Endodermal cell (in vitro differentiated cells): ENCODE measurements at regions not wholly inside any gene's neighbourhood (a gene's known extent, or its start where the extent isn't known, plus 50 kb on each side); places are given as distances from the start of the nearest gene placed in this dataset.

Source experiments
- DNase-seq: peaks from one replicate; pipeline ENCODE4 v3.0.0-alpha.2; 2017
- H3K27ac ChIP-seq: 2 replicates; pipeline ENCODE4 v1.5.1; 2013; ENCODE audit warnings: mild to moderate bottlenecking, low read depth, low read length, moderate library complexity
- H3K27me3 ChIP-seq: 2 replicates; pipeline ENCODE4 v1.6.1; 2013; ENCODE audit warnings: mild to moderate bottlenecking, low read length, moderate library complexity; ENCODE audit not compliant: insufficient read depth, control insufficient read depth, poor library complexity, severe bottlenecking
- H3K36me3 ChIP-seq: 2 replicates; pipeline ENCODE4 v1.7.0; 2013; ENCODE audit warnings: mild to moderate bottlenecking, low read length, moderate library complexity; ENCODE audit not compliant: control insufficient read depth, insufficient read depth
- H3K4me1 ChIP-seq: one replicate; pipeline ENCODE4 v1.7.0; 2013; ENCODE audit warnings: low read length; ENCODE audit not compliant: control insufficient read depth, insufficient read depth
- H3K4me3 ChIP-seq: 2 replicates; pipeline ENCODE4 v1.5.1; 2013; ENCODE audit warnings: mild to moderate bottlenecking, low read length, moderate library complexity
- H3K9ac ChIP-seq: 2 replicates; pipeline ENCODE4 v1.6.1; 2013; ENCODE audit warnings: mild to moderate bottlenecking, low read length, moderate library complexity; ENCODE audit not compliant: poor library complexity, severe bottlenecking; ENCODE audit errors: extremely low read depth
- H3K9me3 ChIP-seq: 2 replicates; pipeline ENCODE4 v1.6.1; 2013; ENCODE audit warnings: mild to moderate bottlenecking, low read length, moderate library complexity; ENCODE audit not compliant: control insufficient read depth
- H3K27ac Mint-ChIP-seq: 2 replicates; pipeline ENCODE4 v1.8.0; 2020; ENCODE audit warnings: mixed read lengths
- H3K27me3 Mint-ChIP-seq: 2 replicates; pipeline ENCODE4 v1.8.0; 2021; ENCODE audit warnings: mild to moderate bottlenecking, mixed read lengths; ENCODE audit not compliant: insufficient read depth
- H3K36me3 Mint-ChIP-seq: 2 replicates; pipeline ENCODE4 v1.8.0; 2020; ENCODE audit warnings: low read depth, mixed read lengths
- H3K4me1 Mint-ChIP-seq: 2 replicates; pipeline ENCODE4 v1.8.0; 2020; ENCODE audit warnings: mixed read lengths
- H3K4me3 Mint-ChIP-seq: 2 replicates; pipeline ENCODE4 v1.8.0; 2020; ENCODE audit warnings: mild to moderate bottlenecking, moderate library complexity, mixed read lengths
- H3K9me3 Mint-ChIP-seq: 2 replicates; pipeline ENCODE4 v1.8.0; 2020; ENCODE audit warnings: mild to moderate bottlenecking, mixed read lengths
- WGBS, 2 experiments: methylation state at CpG; one replicate each; pipeline versions ENCODE4 v1.1.5 to v1.1.7; 2013; ENCODE audit warnings: missing lambda C conversion rate in 2 of 2, mixed read lengths in 1 of 2; ENCODE audit not compliant: insufficient coverage in 1 of 2, insufficient read length in 1 of 2; 5-methylcytosine and 5-hydroxymethylcytosine counted together
- TF ChIP-seq, protein P1 (sequence below): fragments of 200-600 bp; sonication (generic); conservative IDR thresholded peaks from 2 replicates; pipeline ENCODE4 v1.5.0; 2021; ENCODE audit warnings: antibody characterized with exemption, mild to moderate bottlenecking

- Mint-ChIP-seq H3K27ac (no peak overlapping the region), H3K4me3 (no peak overlapping the region), H3K9me3 (no peaks in the 10 kb centered on the region), H3K27me3 (no peaks in the 10 kb centered on the region), H3K36me3 (no peaks in the 10 kb centered on the region), H3K4me1 (peaks cover 6% of the 10 kb centered on the region)
- Histone ChIP-seq H3K36me3 (no peaks in the 10 kb centered on the region), H3K4me3 (no peak overlapping the region), H3K9ac (no peak overlapping the region), H3K4me1 (no peaks in the 10 kb centered on the region), H3K27ac (no peak overlapping the region), H3K27me3 (no peaks in the 10 kb centered on the region), H3K9me3 (no peaks in the 10 kb centered on the region)
- TF ChIP-seq, protein P1, sequence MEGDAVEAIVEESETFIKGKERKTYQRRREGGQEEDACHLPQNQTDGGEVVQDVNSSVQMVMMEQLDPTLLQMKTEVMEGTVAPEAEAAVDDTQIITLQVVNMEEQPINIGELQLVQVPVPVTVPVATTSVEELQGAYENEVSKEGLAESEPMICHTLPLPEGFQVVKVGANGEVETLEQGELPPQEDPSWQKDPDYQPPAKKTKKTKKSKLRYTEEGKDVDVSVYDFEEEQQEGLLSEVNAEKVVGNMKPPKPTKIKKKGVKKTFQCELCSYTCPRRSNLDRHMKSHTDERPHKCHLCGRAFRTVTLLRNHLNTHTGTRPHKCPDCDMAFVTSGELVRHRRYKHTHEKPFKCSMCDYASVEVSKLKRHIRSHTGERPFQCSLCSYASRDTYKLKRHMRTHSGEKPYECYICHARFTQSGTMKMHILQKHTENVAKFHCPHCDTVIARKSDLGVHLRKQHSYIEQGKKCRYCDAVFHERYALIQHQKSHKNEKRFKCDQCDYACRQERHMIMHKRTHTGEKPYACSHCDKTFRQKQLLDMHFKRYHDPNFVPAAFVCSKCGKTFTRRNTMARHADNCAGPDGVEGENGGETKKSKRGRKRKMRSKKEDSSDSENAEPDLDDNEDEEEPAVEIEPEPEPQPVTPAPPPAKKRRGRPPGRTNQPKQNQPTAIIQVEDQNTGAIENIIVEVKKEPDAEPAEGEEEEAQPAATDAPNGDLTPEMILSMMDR = no peak
- DNase-seq = no peak
Observed at GRCh38 chr2:144166743-144167142, 353.2 kb downstream of the ZEB2 start.

GRCh38 chr2:144165599-144166250, 354.2 kb downstream of the ZEB2 start:
- Mint-ChIP-seq H3K4me3 (no peak overlapping the region), H3K9me3 (no peaks in the 10 kb centered on the region)
- 80 to 91% methylated on average over 1 of the region's 1 CpG for WGBS, 2 experiments

GRCh38 chr2:144163592-144163991, 356.3 kb downstream of the ZEB2 start:
- H3K4me3 ChIP-seq = no peak overlapping the region
- H3K27me3 Mint-ChIP-seq = no peaks in the 10 kb centered on the region
- WGBS, 2 experiments = 95 to 100% methylated on average over 1 to 2 of the region's 2 CpGs

More at GRCh38 chr2:144165599-144166250, 354.2 kb downstream of the ZEB2 start:
- H3K4me1 Mint-ChIP-seq = peaks cover 6% of the 10 kb centered on the region
- Histone ChIP-seq H3K9ac (no peak overlapping the region), H3K4me1 (no peaks in the 10 kb centered on the region), H3K9me3 (no peaks in the 10 kb centered on the region), H3K36me3 (no peaks in the 10 kb centered on the region), H3K27me3 (no peaks in the 10 kb centered on the region), H3K27ac (no peak overlapping the region), H3K4me3 (no peak overlapping the region)
- H3K36me3 Mint-ChIP-seq = no peaks in the 10 kb centered on the region
- DNase-seq = no peak
- H3K27me3 Mint-ChIP-seq = no peaks in the 10 kb centered on the region
- TF ChIP-seq, protein P1 = no peak
- no peak overlapping the region for H3K27ac Mint-ChIP-seq

More at GRCh38 chr2:144163592-144163991, 356.3 kb downstream of the ZEB2 start:
- Histone ChIP-seq H3K4me1 (no peaks in the 10 kb centered on the region), H3K9me3 (no peaks in the 10 kb centered on the region), H3K27me3 (no peaks in the 10 kb centered on the region), H3K36me3 (no peaks in the 10 kb centered on the region), H3K27ac (no peak overlapping the region), H3K9ac (no peak overlapping the region)
- Mint-ChIP-seq H3K27ac (no peak overlapping the region), H3K4me3 (no peak overlapping the region), H3K36me3 (no peaks in the 10 kb centered on the region), H3K9me3 (no peaks in the 10 kb centered on the region), H3K4me1 (peaks cover 6% of the 10 kb centered on the region)
- TF ChIP-seq, protein P1 = no peak
- DNase-seq = no peak
